ENCODE measurements at regions not wholly inside any gene's neighbourhood (a gene's known extent, or its start where the extent isn't known, plus 50 kb on each side); places are given as distances from the start of the nearest gene placed in this dataset.

DNA sequence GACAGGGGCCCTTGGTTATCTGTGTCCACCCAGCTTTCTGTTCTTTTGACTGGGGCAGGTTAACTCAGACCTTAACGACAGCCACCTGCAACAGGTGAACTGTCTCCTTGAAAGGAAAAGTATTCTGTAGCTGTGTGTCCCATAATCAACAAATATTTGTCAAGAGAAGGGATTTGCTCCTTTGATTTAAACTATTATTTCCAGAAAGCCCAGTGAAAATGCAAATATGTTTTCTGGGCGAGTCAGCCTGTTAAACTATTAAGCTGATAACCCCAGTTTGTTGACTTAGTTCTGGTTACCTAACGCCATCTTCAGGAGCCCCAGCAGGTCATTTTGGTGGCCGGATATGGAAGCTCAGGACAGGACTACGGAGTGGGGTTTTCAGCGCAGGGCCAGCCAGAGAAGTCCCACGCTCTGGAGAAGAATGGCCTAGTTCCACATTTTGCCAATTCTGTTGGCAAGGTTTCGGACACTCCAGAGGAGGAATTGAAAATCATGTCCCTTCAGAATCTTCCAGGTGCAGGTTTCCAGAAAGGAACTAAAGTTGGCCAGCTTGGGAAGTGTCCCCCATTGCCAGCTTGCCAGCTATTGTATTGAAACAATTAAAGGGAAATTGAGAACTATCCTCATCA is 54.5 kb downstream of the ADRA2A start:
- DNase-seq = no peak
- H3K79me2 ChIP-seq (ENCODE audit: low read depth) = no peaks in the 10 kb centered on the region
- intact Hi-C loops (cut with micrococcal nuclease; ENCODE audit: unreplicated experiment) = no loop called here
- H3K27ac ChIP-seq = no peak overlapping the region
- ChIA-PET POLR2A (ENCODE audit: unreplicated experiment) (no interaction called here), CTCF (no interaction called here)
- BruUV-seq (replicated peaks) = no TSS peak
- no peak overlapping the region for H2AFZ ChIP-seq
- TF ChIP-seq, protein P1, sequence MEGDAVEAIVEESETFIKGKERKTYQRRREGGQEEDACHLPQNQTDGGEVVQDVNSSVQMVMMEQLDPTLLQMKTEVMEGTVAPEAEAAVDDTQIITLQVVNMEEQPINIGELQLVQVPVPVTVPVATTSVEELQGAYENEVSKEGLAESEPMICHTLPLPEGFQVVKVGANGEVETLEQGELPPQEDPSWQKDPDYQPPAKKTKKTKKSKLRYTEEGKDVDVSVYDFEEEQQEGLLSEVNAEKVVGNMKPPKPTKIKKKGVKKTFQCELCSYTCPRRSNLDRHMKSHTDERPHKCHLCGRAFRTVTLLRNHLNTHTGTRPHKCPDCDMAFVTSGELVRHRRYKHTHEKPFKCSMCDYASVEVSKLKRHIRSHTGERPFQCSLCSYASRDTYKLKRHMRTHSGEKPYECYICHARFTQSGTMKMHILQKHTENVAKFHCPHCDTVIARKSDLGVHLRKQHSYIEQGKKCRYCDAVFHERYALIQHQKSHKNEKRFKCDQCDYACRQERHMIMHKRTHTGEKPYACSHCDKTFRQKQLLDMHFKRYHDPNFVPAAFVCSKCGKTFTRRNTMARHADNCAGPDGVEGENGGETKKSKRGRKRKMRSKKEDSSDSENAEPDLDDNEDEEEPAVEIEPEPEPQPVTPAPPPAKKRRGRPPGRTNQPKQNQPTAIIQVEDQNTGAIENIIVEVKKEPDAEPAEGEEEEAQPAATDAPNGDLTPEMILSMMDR (conservative IDR thresholded peaks at IDR 0.05) = no peak
- no peak for TF ChIP-seq EZH2 (IDR thresholded peaks at IDR 0.05; ENCODE audit: low read depth)
- no peaks in the 10 kb centered on the region for H3K36me3 ChIP-seq (ENCODE audit: low read depth)
- no peak overlapping the region for H3K4me3 ChIP-seq
- no peaks in the 10 kb centered on the region for H4K20me1 ChIP-seq (ENCODE audit: insufficient read depth)
- no peaks in the 10 kb centered on the region; the same call in 1 of the 2 replicates for H3K9me2 ChIP-seq (ENCODE audit: insufficient read depth)
- H3K27me3 ChIP-seq (ENCODE audit: insufficient read depth, low read depth) = no peaks in the 10 kb centered on the region; the same call in 1 of the 2 replicates
- H3K9me3 ChIP-seq (ENCODE audit: insufficient read depth, low read depth) = no peaks in the 10 kb centered on the region
- no peaks in the 10 kb centered on the region for H3F3A ChIP-seq (ENCODE audit: insufficient read depth, low read depth)
- no peak overlapping the region for H3K4me2 ChIP-seq
- no peaks in the 10 kb centered on the region for H3K4me1 ChIP-seq (replicated peaks; ENCODE audit: insufficient read depth)

DNA sequence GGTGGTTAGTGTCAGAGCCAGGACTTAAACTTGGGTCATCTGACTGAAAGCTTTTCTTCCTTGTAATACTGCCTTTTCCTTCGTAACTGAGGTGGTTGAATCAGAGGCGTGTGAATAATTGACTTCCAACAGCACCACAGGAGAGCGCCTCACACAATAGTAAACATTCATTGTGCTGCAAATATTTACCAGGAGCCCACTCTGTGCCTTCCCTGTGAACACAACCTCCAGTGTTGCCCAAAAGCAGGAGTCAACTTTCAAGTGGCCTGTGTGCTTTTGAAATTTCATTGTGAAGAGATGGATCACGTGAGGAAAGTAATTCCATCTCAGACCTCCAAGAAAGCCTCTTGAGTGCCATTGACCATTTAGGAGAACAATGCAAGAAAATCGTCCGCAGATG is 60.2 kb downstream of the ADRA2A start:
- Histone ChIP-seq H3K4me1 (replicated peaks; ENCODE audit: insufficient read depth) (no peaks in the 10 kb centered on the region), H2AFZ (no peak overlapping the region), H3K4me3 (no peak overlapping the region), H4K20me1 (ENCODE audit: insufficient read depth) (no peaks in the 10 kb centered on the region), H3K27me3 (ENCODE audit: insufficient read depth, low read depth) (no peaks in the 10 kb centered on the region), H3K4me2 (no peak overlapping the region), H3F3A (ENCODE audit: insufficient read depth, low read depth) (no peaks in the 10 kb centered on the region), H3K79me2 (ENCODE audit: low read depth) (no peaks in the 10 kb centered on the region), H3K9me2 (ENCODE audit: insufficient read depth) (no peaks in the 10 kb centered on the region), H3K9me3 (ENCODE audit: insufficient read depth, low read depth) (no peaks in the 10 kb centered on the region), H3K36me3 (ENCODE audit: low read depth) (no peaks in the 10 kb centered on the region), H3K27ac (no peak overlapping the region)
- BruUV-seq (replicated peaks) = no TSS peak
- intact Hi-C loops (cut with micrococcal nuclease; ENCODE audit: unreplicated experiment) = no loop called here
- CTCF ChIA-PET = no interaction called here
- DNase-seq = no peak
- TF ChIP-seq EZH2 (IDR thresholded peaks at IDR 0.05; ENCODE audit: low read depth) = no peak
- TF ChIP-seq, protein P1 (conservative IDR thresholded peaks at IDR 0.05) = no peak
- POLR2A ChIA-PET (ENCODE audit: unreplicated experiment) = interaction anchor here (0.7 kb wide), 1 partner anchor 37 kb away, joined by 7 read pairs; no protein-coding TSS in a partner anchor

DNA sequence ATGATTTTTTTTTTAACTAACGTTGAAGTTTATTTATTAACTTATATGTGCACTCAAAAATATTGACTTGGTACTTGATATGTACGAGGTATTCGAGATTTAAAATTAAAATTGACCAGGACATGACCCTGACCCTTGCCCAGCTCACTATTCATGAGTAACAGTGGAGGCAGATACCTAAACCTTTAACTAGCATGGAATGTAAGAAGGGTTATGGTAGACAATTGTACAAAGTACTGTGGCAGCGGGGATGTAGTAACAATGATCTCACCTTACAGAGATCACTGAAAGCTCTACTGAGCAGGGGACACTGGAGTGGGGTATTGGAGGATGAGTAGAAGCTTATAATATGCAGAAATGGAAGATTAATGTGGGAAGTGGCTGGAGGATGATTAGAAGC is 60.8 kb downstream of the ADRA2A start:
- Histone ChIP-seq H3K4me1 (replicated peaks; ENCODE audit: insufficient read depth) (no peaks in the 10 kb centered on the region), H4K20me1 (ENCODE audit: insufficient read depth) (no peaks in the 10 kb centered on the region), H3K79me2 (ENCODE audit: low read depth) (no peaks in the 10 kb centered on the region), H3F3A (ENCODE audit: insufficient read depth, low read depth) (no peaks in the 10 kb centered on the region), H3K36me3 (ENCODE audit: low read depth) (no peaks in the 10 kb centered on the region), H2AFZ (no peak overlapping the region), H3K4me3 (no peak overlapping the region), H3K9me3 (ENCODE audit: insufficient read depth, low read depth) (no peaks in the 10 kb centered on the region), H3K9me2 (ENCODE audit: insufficient read depth) (no peaks in the 10 kb centered on the region), H3K4me2 (no peak overlapping the region), H3K27ac (no peak overlapping the region), H3K27me3 (ENCODE audit: insufficient read depth, low read depth) (no peaks in the 10 kb centered on the region)
- DNase-seq = no peak
- ChIA-PET POLR2A (ENCODE audit: unreplicated experiment) (interaction anchor here (0.7 kb wide), 1 partner anchor 36 kb away, joined by 7 read pairs; no protein-coding TSS in a partner anchor), CTCF (no interaction called here)
- no TSS peak for BruUV-seq (replicated peaks)
- TF ChIP-seq EZH2 (IDR thresholded peaks at IDR 0.05; ENCODE audit: low read depth) = no peak
- TF ChIP-seq, protein P1 (conservative IDR thresholded peaks at IDR 0.05) = no peak
- intact Hi-C loops (cut with micrococcal nuclease; ENCODE audit: unreplicated experiment) = no loop called here
